ENCODE measurements at regions not wholly inside any gene's neighbourhood (a gene's known extent, or its start where the extent isn't known, plus 50 kb on each side); places are given as distances from the start of the nearest gene placed in this dataset.

GRCh38 chr5:166883016-166883415 is 1408.4 kb upstream of the WWC1 start:
- H3K27me3 ChIP-seq (ENCODE audit: control insufficient read depth in 1 of 2, insufficient read depth in 2 of 2, low read length in 2 of 2), result no peaks in the 10 kb centered on the region
- intact Hi-C loops (cut with micrococcal nuclease; ENCODE audit: unreplicated experiment) (no loop called here), in situ Hi-C loops (cut with HindIII; ENCODE audit: extremely low pct_ligation_motif_present, low pct_unique_long_range_greater_than_20kb) (no loop called here)
- no peaks in the 10 kb centered on the region for H3K79me2 ChIP-seq (ENCODE audit: insufficient read depth, low read length)
- H3K27ac ChIP-seq (ENCODE audit: extremely low read length, insufficient read depth, low read length), result no peak overlapping the region
- CTCF ChIA-PET (ENCODE audit: low intra/inter-chr PET ratio, low total read pairs), result no interaction called here
- no peak overlapping the region for H3K4me3 ChIP-seq (replicated peaks in 1 of 3; ENCODE audit: insufficient read depth in 1 of 3, low read depth in 2 of 3, low read length in 3 of 3)
- no peaks in the 10 kb centered on the region for H4K20me1 ChIP-seq (ENCODE audit: insufficient read depth, low read length)
- POLR2A ChIA-PET, result no interaction called here
- no peaks in the 10 kb centered on the region for H3K36me3 ChIP-seq (replicated peaks in 1 of 2; ENCODE audit: control insufficient read depth in 1 of 2, insufficient read depth in 2 of 2, low read length in 2 of 2)
- FAIRE-seq (no peak), ATAC-seq (no peak), DNase-seq (ENCODE audit: low spot score) (no peak)
- TF ChIP-seq KLF6 (CRISPR knock-in tag; IDR thresholded peaks at IDR 0.05) (no peak), NFE2L2 (IDR thresholded peaks at IDR 0.05; ENCODE audit: low read length) (peak; percentile 73)
- BruUV-seq (replicated peaks), result no TSS peak
- WGBS (ENCODE audit: low lambda C conversion rate), result 9% methylated on average over 4 of the region's 4 CpGs
- H3K4me1 ChIP-seq (ENCODE audit: insufficient read depth, low read length), result no peaks in the 10 kb centered on the region
- no peak overlapping the region for H2AFZ ChIP-seq (ENCODE audit: low read length)
- H3K9me3 ChIP-seq (ENCODE audit: low read length), result peaks cover 33% of the 10 kb centered on the region
- no peak overlapping the region for H3K4me2 ChIP-seq (ENCODE audit: low read depth, low read length)
- no peak overlapping the region for H3K9ac ChIP-seq (ENCODE audit: insufficient read depth, low read depth, low read length)

GRCh38 chr5:166898166-166898565 is 1393.3 kb upstream of the WWC1 start:
- Histone ChIP-seq H3K9ac (ENCODE audit: insufficient read depth, low read depth, low read length) (no peak overlapping the region), H3K9me3 (ENCODE audit: low read length) (peaks cover 26% of the 10 kb centered on the region), H3K4me2 (ENCODE audit: low read depth, low read length) (no peak overlapping the region), H3K27ac (ENCODE audit: extremely low read length, insufficient read depth, low read length) (no peak overlapping the region), H3K36me3 (replicated peaks in 1 of 2; ENCODE audit: control insufficient read depth in 1 of 2, insufficient read depth in 2 of 2, low read length in 2 of 2) (no peaks in the 10 kb centered on the region), H4K20me1 (ENCODE audit: insufficient read depth, low read length) (no peaks in the 10 kb centered on the region), H3K79me2 (ENCODE audit: insufficient read depth, low read length) (no peaks in the 10 kb centered on the region), H3K4me1 (ENCODE audit: insufficient read depth, low read length) (no peaks in the 10 kb centered on the region), H3K27me3 (ENCODE audit: control insufficient read depth in 1 of 2, insufficient read depth in 2 of 2, low read length in 2 of 2) (no peaks in the 10 kb centered on the region), H2AFZ (ENCODE audit: low read length) (no peak overlapping the region), H3K4me3 (replicated peaks in 1 of 3; ENCODE audit: insufficient read depth in 1 of 3, low read depth in 2 of 3, low read length in 3 of 3) (no peak overlapping the region)
- CTCF ChIA-PET (ENCODE audit: low intra/inter-chr PET ratio, low total read pairs), result no interaction called here
- no peak for ATAC-seq
- DNase-seq (ENCODE audit: low spot score), result no peak
- no peak for TF ChIP-seq ZSCAN20 (CRISPR knock-in tag; IDR thresholded peaks at IDR 0.05; ENCODE audit: borderline replicate concordance)
- no peak for TF ChIP-seq ZNF572 (CRISPR knock-in tag; IDR thresholded peaks at IDR 0.05)
- TF ChIP-seq ATF7 (IDR thresholded peaks at IDR 0.05), result peak; percentile 83
- no peak for TF ChIP-seq ATF7 (CRISPR knock-in tag; IDR thresholded peaks at IDR 0.05)
- intact Hi-C loops (cut with micrococcal nuclease; ENCODE audit: unreplicated experiment) (no loop called here), in situ Hi-C loops (cut with HindIII; ENCODE audit: extremely low pct_ligation_motif_present, low pct_unique_long_range_greater_than_20kb) (no loop called here)
- FAIRE-seq, result no peak
- 12% methylated on average over 6 of the region's 6 CpGs for WGBS (ENCODE audit: low lambda C conversion rate)
- no TSS peak for BruUV-seq (replicated peaks)
- POLR2A ChIA-PET, result no interaction called here
